ENCODE measurements at regions not wholly inside any gene's neighbourhood (a gene's known extent, or its start where the extent isn't known, plus 50 kb on each side); places are given as distances from the start of the nearest gene placed in this dataset.

GRCh38 chr5:135251093-135251492 lies 147.9 kb downstream of the MACROH2A1 start:
- Histone ChIP-seq H3K4me1 (ENCODE audit: control insufficient read depth in 2 of 2, insufficient read depth in 2 of 2, low read length in 1 of 2) (peaks cover 11 to 18% of the 10 kb centered on the region in 2 donors), H3K27me3 (ENCODE audit: control insufficient read depth in 1 of 2, insufficient read depth in 2 of 2, low read length in 2 of 2) (no peaks in the 10 kb centered on the region), H3K4me3 (ENCODE audit: low read depth in 1 of 2, low read length in 2 of 2) (no peak overlapping the region), H3K27ac (ENCODE audit: low read depth in 2 of 2, low read length in 1 of 2) (peak overlapping the region in 1 of 2 donors; percentile 35), H3K36me3 (ENCODE audit: control insufficient read depth in 2 of 2, insufficient read depth in 2 of 2, low read length in 1 of 2) (no peaks in the 10 kb centered on the region), H3K9me3 (ENCODE audit: control insufficient read depth in 2 of 2, insufficient read depth in 1 of 2, low read depth in 1 of 2, low read length in 1 of 2) (no peaks in the 10 kb centered on the region)
- WGBS, 2 donors: 82% methylated on average over 8 of the region's 8 CpGs

GRCh38 chr5:135250671-135251070 lies 148.4 kb downstream of the MACROH2A1 start:
- no peak overlapping the region for H3K4me3 ChIP-seq (ENCODE audit: low read depth in 1 of 2, low read length in 2 of 2)
- no peaks in the 10 kb centered on the region for H3K9me3 ChIP-seq (ENCODE audit: control insufficient read depth in 2 of 2, insufficient read depth in 1 of 2, low read depth in 1 of 2, low read length in 1 of 2)
- H3K27me3 ChIP-seq (ENCODE audit: control insufficient read depth in 1 of 2, insufficient read depth in 2 of 2, low read length in 2 of 2): no peaks in the 10 kb centered on the region
- peak overlapping the region in 1 of 2 donors; percentile 35 for H3K27ac ChIP-seq (ENCODE audit: low read depth in 2 of 2, low read length in 1 of 2)
- WGBS, 2 donors: 78 to 84% methylated on average over 4 of the region's 4 CpGs
- H3K36me3 ChIP-seq (ENCODE audit: control insufficient read depth in 2 of 2, insufficient read depth in 2 of 2, low read length in 1 of 2): no peaks in the 10 kb centered on the region
- peaks cover 11 to 22% of the 10 kb centered on the region in 2 donors for H3K4me1 ChIP-seq (ENCODE audit: control insufficient read depth in 2 of 2, insufficient read depth in 2 of 2, low read length in 1 of 2)

GRCh38 chr5:135249658-135250057 lies 149.4 kb downstream of the MACROH2A1 start:
- Histone ChIP-seq H3K27me3 (ENCODE audit: control insufficient read depth in 1 of 2, insufficient read depth in 2 of 2, low read length in 2 of 2) (no peaks in the 10 kb centered on the region), H3K4me1 (ENCODE audit: control insufficient read depth in 2 of 2, insufficient read depth in 2 of 2, low read length in 1 of 2) (peaks cover 15 to 22% of the 10 kb centered on the region in 2 donors), H3K4me3 (ENCODE audit: low read depth in 1 of 2, low read length in 2 of 2) (no peak overlapping the region), H3K36me3 (ENCODE audit: control insufficient read depth in 2 of 2, insufficient read depth in 2 of 2, low read length in 1 of 2) (no peaks in the 10 kb centered on the region), H3K9me3 (ENCODE audit: control insufficient read depth in 2 of 2, insufficient read depth in 1 of 2, low read depth in 1 of 2, low read length in 1 of 2) (no peaks in the 10 kb centered on the region), H3K27ac (ENCODE audit: low read depth in 2 of 2, low read length in 1 of 2) (peak overlapping the region in 1 of 2 donors; percentile 16)
- WGBS, 2 donors: 83 to 89% methylated on average over 5 of the region's 5 CpGs

- no peak overlapping the region for H3K4me3 ChIP-seq (ENCODE audit: low read depth in 1 of 2, low read length in 2 of 2)
- 83 to 91% methylated on average over 8 of the region's 8 CpGs for WGBS, 2 donors
- peaks cover 18 to 28% of the 10 kb centered on the region in 2 donors for H3K4me1 ChIP-seq (ENCODE audit: control insufficient read depth in 2 of 2, insufficient read depth in 2 of 2, low read length in 1 of 2)
- H3K36me3 ChIP-seq (ENCODE audit: control insufficient read depth in 2 of 2, insufficient read depth in 2 of 2, low read length in 1 of 2): no peaks in the 10 kb centered on the region
- H3K27me3 ChIP-seq (ENCODE audit: control insufficient read depth in 1 of 2, insufficient read depth in 2 of 2, low read length in 2 of 2): no peaks in the 10 kb centered on the region
- H3K27ac ChIP-seq (ENCODE audit: low read depth in 2 of 2, low read length in 1 of 2): peak overlapping the region in 1 of 2 donors; percentile 38
- no peaks in the 10 kb centered on the region for H3K9me3 ChIP-seq (ENCODE audit: control insufficient read depth in 2 of 2, insufficient read depth in 1 of 2, low read depth in 1 of 2, low read length in 1 of 2)
Measured at GRCh38 chr5:135248801-135249231, 150.2 kb downstream of the MACROH2A1 start.

- H3K36me3 ChIP-seq (ENCODE audit: control insufficient read depth in 2 of 2, insufficient read depth in 2 of 2, low read length in 1 of 2): no peaks in the 10 kb centered on the region
- H3K27ac ChIP-seq (ENCODE audit: low read depth in 2 of 2, low read length in 1 of 2): peak overlapping the region; percentile 92 to 97
- no peak overlapping the region for H3K4me3 ChIP-seq (ENCODE audit: low read depth in 1 of 2, low read length in 2 of 2)
- no peaks in the 10 kb centered on the region for H3K9me3 ChIP-seq (ENCODE audit: control insufficient read depth in 2 of 2, insufficient read depth in 1 of 2, low read depth in 1 of 2, low read length in 1 of 2)
- no peaks in the 10 kb centered on the region for H3K27me3 ChIP-seq (ENCODE audit: control insufficient read depth in 1 of 2, insufficient read depth in 2 of 2, low read length in 2 of 2)
- H3K4me1 ChIP-seq (ENCODE audit: control insufficient read depth in 2 of 2, insufficient read depth in 2 of 2, low read length in 1 of 2): peaks cover 18 to 39% of the 10 kb centered on the region in 2 donors
- 45 to 47% methylated on average over 28 of the region's 28 CpGs for WGBS, 2 donors
Measured at GRCh38 chr5:135246923-135247795, 151.9 kb downstream of the MACROH2A1 start.

GRCh38 chr5:135246605-135246922 lies 152.5 kb downstream of the MACROH2A1 start:
- WGBS, 2 donors: 48 to 63% methylated on average over 5 of the region's 5 CpGs
- peak overlapping the region; percentile 92 to 97 for H3K27ac ChIP-seq (ENCODE audit: low read depth in 2 of 2, low read length in 1 of 2)
- no peaks in the 10 kb centered on the region for H3K27me3 ChIP-seq (ENCODE audit: control insufficient read depth in 1 of 2, insufficient read depth in 2 of 2, low read length in 2 of 2)
- H3K9me3 ChIP-seq (ENCODE audit: control insufficient read depth in 2 of 2, insufficient read depth in 1 of 2, low read depth in 1 of 2, low read length in 1 of 2): no peaks in the 10 kb centered on the region
- peaks cover 24 to 44% of the 10 kb centered on the region in 2 donors for H3K4me1 ChIP-seq (ENCODE audit: control insufficient read depth in 2 of 2, insufficient read depth in 2 of 2, low read length in 1 of 2)
- H3K36me3 ChIP-seq (ENCODE audit: control insufficient read depth in 2 of 2, insufficient read depth in 2 of 2, low read length in 1 of 2): no peaks in the 10 kb centered on the region
- H3K4me3 ChIP-seq (ENCODE audit: low read depth in 1 of 2, low read length in 2 of 2): no peak overlapping the region

GRCh38 chr5:135245521-135246499 lies 153.2 kb downstream of the MACROH2A1 start:
- WGBS, 2 donors: 37 to 43% methylated on average over 8 of the region's 8 CpGs

GRCh38 chr5:135244620-135245021 lies 154.4 kb downstream of the MACROH2A1 start:
- WGBS, 2 donors: 97 to 98% methylated on average over 3 of the region's 3 CpGs
- H3K9me3 ChIP-seq (ENCODE audit: control insufficient read depth in 2 of 2, insufficient read depth in 1 of 2, low read depth in 1 of 2, low read length in 1 of 2): no peaks in the 10 kb centered on the region
- peak overlapping the region; percentile 91 to 92 for H3K27ac ChIP-seq (ENCODE audit: low read depth in 2 of 2, low read length in 1 of 2)
- no peaks in the 10 kb centered on the region for H3K27me3 ChIP-seq (ENCODE audit: control insufficient read depth in 1 of 2, insufficient read depth in 2 of 2, low read length in 2 of 2)
- no peaks in the 10 kb centered on the region for H3K36me3 ChIP-seq (ENCODE audit: control insufficient read depth in 2 of 2, insufficient read depth in 2 of 2, low read length in 1 of 2)
- H3K4me1 ChIP-seq (ENCODE audit: control insufficient read depth in 2 of 2, insufficient read depth in 2 of 2, low read length in 1 of 2): peaks cover 31 to 58% of the 10 kb centered on the region in 2 donors
- no peak overlapping the region for H3K4me3 ChIP-seq (ENCODE audit: low read depth in 1 of 2, low read length in 2 of 2)

More at GRCh38 chr5:135245521-135246499, 153.2 kb downstream of the MACROH2A1 start:
- Histone ChIP-seq H3K27me3 (ENCODE audit: control insufficient read depth in 1 of 2, insufficient read depth in 2 of 2, low read length in 2 of 2) (no peaks in the 10 kb centered on the region), H3K4me3 (ENCODE audit: low read depth in 1 of 2, low read length in 2 of 2) (no peak overlapping the region), H3K36me3 (ENCODE audit: control insufficient read depth in 2 of 2, insufficient read depth in 2 of 2, low read length in 1 of 2) (no peaks in the 10 kb centered on the region), H3K9me3 (ENCODE audit: control insufficient read depth in 2 of 2, insufficient read depth in 1 of 2, low read depth in 1 of 2, low read length in 1 of 2) (no peaks in the 10 kb centered on the region), H3K4me1 (ENCODE audit: control insufficient read depth in 2 of 2, insufficient read depth in 2 of 2, low read length in 1 of 2) (peaks cover 26 to 48% of the 10 kb centered on the region in 2 donors), H3K27ac (ENCODE audit: low read depth in 2 of 2, low read length in 1 of 2) (peak overlapping the region; percentile 92 to 97)

GRCh38 chr5:135243556-135244285 lies 155.3 kb downstream of the MACROH2A1 start:
- no peaks in the 10 kb centered on the region for H3K36me3 ChIP-seq (ENCODE audit: control insufficient read depth in 2 of 2, insufficient read depth in 2 of 2, low read length in 1 of 2)
- H3K27me3 ChIP-seq (ENCODE audit: control insufficient read depth in 1 of 2, insufficient read depth in 2 of 2, low read length in 2 of 2): no peaks in the 10 kb centered on the region
- 72 to 77% methylated on average over 22 of the region's 22 CpGs for WGBS, 2 donors
- no peak overlapping the region for H3K4me3 ChIP-seq (ENCODE audit: low read depth in 1 of 2, low read length in 2 of 2)
- H3K27ac ChIP-seq (ENCODE audit: low read depth in 2 of 2, low read length in 1 of 2): peak overlapping the region; percentile 91 to 92
- no peaks in the 10 kb centered on the region for H3K9me3 ChIP-seq (ENCODE audit: control insufficient read depth in 2 of 2, insufficient read depth in 1 of 2, low read depth in 1 of 2, low read length in 1 of 2)
- peaks cover 31 to 60% of the 10 kb centered on the region in 2 donors for H3K4me1 ChIP-seq (ENCODE audit: control insufficient read depth in 2 of 2, insufficient read depth in 2 of 2, low read length in 1 of 2)

Data from esophagus (tissue), 2 donors.